Lower leg skin (tissue), 4 donors: ENCODE measurements at regions not wholly inside any gene's neighbourhood (a gene's known extent, or its start where the extent isn't known, plus 50 kb on each side); places are given as distances from the start of the nearest gene placed in this dataset.

ENCODE experiments used
- DNase-seq, 2 donors: peaks; one replicate each; pipeline ENCODE4 v3.0.0-alpha.2; 2019; ENCODE audit warnings: low spot score in 2 of 2
- H3K4me3 ChIP-seq: fragments of 200-600 bp; sonication (generic); 2 replicates; pipeline ENCODE4 v1.5.1; 2017; ENCODE audit warnings: mild to moderate bottlenecking, low read depth; ENCODE audit not compliant: poor library complexity, severe bottlenecking
- POLR2A ChIP-seq, 2 donors: fragments of 450-650 bp; IDR thresholded peaks; one replicate each; pipeline ENCODE4 v1.6.1; 2016 to 2017; ENCODE audit warnings: antibody characterized with exemption in 2 of 2, mild to moderate bottlenecking in 1 of 2, moderate library complexity in 1 of 2
- WGBS, 2 donors: methylation state at CpG; one replicate each; pipeline ENCODE4 v1.1.5; 2018; 5-methylcytosine and 5-hydroxymethylcytosine counted together
- intact Hi-C: fragments of 100-400 bp; cut with DNase I; formaldehyde crosslinking; loops from one replicate; pipeline ENCODE4 v1.15.0; 2023; ENCODE audit warnings: low total_unique reads
- TF ChIP-seq, protein P1 (sequence below), 3 donors: fragments of 450-650 bp; IDR thresholded peaks; one replicate each; pipeline ENCODE4 v1.5.1; 2016; ENCODE audit warnings: antibody characterized with exemption in 3 of 3, mild to moderate bottlenecking in 3 of 3, moderate library complexity in 2 of 3

DNA sequence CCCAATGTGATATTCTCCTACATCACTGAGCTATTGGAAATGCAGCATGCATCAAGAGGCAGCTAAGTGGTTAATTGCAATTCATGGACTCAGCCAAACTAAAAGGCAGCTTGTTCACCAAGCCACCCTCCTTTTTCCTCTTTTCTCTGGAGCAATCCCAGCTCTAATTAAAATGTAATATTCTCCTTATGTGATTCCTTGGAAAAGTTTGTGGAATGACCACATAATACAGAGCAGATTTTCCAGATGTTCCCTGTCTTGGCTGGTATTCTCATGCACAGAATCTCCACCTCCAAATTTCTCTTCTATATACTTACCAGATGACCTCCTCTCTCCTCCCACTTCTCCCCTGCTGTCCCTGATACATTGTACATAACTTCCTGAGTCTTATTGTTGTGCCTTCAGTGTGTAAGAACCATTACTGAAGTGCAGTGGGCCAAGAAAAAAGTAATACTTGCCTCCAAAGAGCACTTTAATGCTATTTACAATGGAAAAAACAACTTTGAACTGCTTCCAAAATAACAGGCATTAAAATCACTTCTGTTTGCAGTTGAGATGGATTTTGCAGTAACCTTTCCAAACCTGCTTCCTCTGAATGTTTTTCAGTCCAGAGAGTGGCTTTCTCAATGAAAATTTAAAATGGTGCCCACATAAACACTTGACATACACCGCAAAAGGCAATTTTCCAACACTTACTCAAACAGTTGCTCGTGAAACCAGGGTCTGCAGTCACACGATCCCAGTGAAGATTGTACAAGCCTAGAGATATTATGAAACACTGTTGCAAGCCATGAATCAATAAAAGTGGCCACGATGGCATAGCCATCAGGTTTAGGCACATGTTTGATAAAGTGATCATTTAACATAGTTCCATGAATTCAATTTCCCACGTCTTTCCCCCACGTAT, 258.0 kb downstream of the MTX2 start:
- DNase-seq = no peak
- TF ChIP-seq, protein P1, sequence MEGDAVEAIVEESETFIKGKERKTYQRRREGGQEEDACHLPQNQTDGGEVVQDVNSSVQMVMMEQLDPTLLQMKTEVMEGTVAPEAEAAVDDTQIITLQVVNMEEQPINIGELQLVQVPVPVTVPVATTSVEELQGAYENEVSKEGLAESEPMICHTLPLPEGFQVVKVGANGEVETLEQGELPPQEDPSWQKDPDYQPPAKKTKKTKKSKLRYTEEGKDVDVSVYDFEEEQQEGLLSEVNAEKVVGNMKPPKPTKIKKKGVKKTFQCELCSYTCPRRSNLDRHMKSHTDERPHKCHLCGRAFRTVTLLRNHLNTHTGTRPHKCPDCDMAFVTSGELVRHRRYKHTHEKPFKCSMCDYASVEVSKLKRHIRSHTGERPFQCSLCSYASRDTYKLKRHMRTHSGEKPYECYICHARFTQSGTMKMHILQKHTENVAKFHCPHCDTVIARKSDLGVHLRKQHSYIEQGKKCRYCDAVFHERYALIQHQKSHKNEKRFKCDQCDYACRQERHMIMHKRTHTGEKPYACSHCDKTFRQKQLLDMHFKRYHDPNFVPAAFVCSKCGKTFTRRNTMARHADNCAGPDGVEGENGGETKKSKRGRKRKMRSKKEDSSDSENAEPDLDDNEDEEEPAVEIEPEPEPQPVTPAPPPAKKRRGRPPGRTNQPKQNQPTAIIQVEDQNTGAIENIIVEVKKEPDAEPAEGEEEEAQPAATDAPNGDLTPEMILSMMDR (IDR thresholded peaks at IDR 0.05) = no peak
- no peak for TF ChIP-seq POLR2A (IDR thresholded peaks at IDR 0.05)
- 62 to 71% methylated on average over 6 of the region's 6 CpGs for WGBS, 2 donors
- H3K4me3 ChIP-seq = no peak overlapping the region
- intact Hi-C loops = no loop called here

DNA sequence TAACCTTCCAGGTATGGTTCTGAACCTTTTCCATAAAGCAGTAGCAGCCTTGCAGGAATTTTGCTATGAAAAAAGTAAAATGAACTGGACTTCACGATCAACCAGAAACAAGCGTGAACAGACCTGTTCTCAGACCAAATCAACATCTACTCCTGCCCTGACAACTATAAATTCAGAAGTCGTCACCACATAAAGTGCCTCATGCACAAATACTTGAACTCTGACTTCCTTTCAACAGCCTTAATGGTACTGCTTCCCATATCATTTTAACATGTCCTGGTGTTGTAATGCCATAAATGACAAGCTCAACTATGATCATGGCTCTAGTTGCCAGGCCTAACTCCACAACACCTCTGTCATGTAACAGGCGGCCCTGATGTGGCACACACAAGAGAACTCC, 262.4 kb downstream of the MTX2 start:
- DNase-seq = no peak
- intact Hi-C loops = no loop called here
- no peak overlapping the region for H3K4me3 ChIP-seq
- WGBS, 2 donors = 80 to 92% methylated on average over 4 of the region's 4 CpGs
- TF ChIP-seq, protein P1 (IDR thresholded peaks at IDR 0.05) = no peak
- TF ChIP-seq POLR2A (IDR thresholded peaks at IDR 0.05) = no peak

DNA sequence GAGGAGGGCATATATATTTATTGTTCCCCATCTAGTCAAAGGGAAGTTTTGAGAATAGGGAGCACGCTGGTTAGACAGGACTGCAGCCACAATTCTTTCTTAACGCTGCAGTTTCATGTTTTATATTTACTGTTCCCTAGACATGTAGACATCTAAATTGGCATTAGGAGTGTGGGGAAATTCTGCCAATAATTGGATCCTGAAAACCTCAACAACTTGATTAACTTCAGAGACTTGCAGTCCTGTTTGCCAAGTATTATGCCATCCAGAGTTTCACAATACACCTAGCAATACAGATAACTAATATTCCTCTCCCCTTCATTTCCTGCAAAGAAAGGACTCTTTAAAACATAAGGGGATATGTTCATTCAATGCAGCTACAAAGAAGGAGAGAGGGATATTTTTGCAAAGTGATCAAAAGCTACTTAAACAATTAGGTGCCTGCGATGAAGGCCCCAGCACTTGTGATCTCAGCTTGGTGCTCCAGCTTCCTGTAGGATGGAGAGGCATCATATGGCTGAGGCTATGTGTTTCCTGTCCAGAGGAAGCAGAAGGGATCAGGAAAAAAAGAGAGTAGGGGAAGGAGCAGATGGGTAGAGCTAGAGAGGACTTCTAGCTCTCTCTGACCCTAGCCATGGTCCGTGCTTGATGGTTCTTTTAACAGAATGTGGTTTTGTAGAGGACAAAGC, 264.4 kb downstream of the MTX2 start:
- TF ChIP-seq, protein P1 (IDR thresholded peaks at IDR 0.05) = no peak
- TF ChIP-seq POLR2A (IDR thresholded peaks at IDR 0.05) = no peak
- no peak overlapping the region for H3K4me3 ChIP-seq
- intact Hi-C loops = no loop called here
- DNase-seq = no peak
- 61 to 65% methylated on average over 4 of the region's 4 CpGs for WGBS, 2 donors

DNA sequence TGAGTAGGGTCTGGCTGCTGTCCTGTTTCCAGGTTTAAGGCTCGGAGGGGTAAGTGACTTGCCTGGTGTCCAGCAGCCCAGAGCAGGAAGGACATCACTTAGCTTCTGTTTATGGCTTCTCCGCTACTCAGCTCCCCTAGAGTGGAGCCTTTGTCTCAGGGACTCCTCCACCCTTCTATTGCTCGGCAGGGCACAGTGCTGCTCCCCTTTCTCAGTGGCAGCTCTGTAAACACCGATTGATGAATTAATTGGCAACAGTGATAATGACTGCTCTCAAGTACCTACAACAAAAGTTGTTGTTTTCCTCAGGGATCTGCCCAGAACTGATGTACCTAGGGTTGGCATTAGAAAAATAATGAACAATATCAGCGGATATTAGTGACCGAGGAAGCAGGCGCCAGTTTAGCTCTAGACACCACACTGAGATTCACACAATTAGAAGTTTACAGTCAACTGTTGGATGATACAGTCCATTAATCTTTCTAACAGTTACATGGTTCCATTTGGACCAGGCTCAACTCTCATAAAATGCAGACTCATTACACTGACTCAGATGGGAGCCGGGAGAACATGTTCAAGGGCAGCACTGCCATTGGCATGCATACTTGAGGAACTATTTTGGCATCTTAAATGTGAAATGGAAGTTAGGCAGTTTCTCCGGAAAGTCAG, 265.7 kb downstream of the MTX2 start:
- intact Hi-C loops = no loop called here
- H3K4me3 ChIP-seq = no peak overlapping the region
- no peak for TF ChIP-seq POLR2A (IDR thresholded peaks at IDR 0.05)
- TF ChIP-seq, protein P1 (IDR thresholded peaks at IDR 0.05) = no peak
- no peak for DNase-seq
- WGBS, 2 donors = 32 to 37% methylated on average over 9 of the region's 9 CpGs

DNA sequence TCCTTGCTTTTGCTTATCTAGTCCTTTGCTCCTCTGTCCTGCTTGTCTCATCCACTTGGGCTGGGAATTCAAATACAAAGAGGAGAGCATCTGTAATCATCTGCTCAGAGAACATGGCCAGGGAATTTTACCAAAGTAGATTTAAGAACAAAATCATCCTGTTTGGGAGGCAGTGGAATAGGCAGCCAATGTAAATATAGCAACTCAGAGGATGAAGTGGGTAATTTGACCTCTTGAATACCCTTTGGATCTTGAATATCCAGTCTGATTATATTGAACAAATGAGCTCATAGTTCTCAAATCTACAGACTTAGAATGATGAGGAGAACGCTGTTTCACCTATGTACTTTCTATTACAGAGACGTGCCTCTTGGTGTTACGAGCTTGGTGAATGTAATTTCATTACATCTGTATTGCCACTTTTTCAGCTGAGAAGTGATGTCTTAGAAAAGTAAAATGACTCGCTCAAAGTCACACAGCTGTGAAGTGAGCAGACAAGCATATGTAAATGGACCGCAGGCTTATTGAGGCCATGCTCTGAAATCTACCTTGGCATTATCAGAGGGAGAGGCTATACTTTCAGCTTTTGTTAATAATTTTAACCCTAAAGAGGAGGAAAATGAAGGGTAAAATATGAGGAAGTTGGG, 266.3 kb downstream of the MTX2 start:
- WGBS, 2 donors = 61 to 67% methylated on average over 5 of the region's 5 CpGs
- TF ChIP-seq, protein P1 (IDR thresholded peaks at IDR 0.05) = no peak
- no peak for TF ChIP-seq POLR2A (IDR thresholded peaks at IDR 0.05)
- no peak overlapping the region for H3K4me3 ChIP-seq
- DNase-seq = no peak
- intact Hi-C loops = no loop called here
